ENCODE measurements at regions not wholly inside any gene's neighbourhood (a gene's known extent, or its start where the extent isn't known, plus 50 kb on each side); places are given as distances from the start of the nearest gene placed in this dataset.
"Not testable (repeated sequence)": the region's sequence is repeated elsewhere in the genome, so short reads cannot be mapped to it uniquely, and the experiment has no call there.

GRCh38 chr2:142509401-142509800, 368.1 kb upstream of the KYNU start:
- ATAC-seq: no peak
- intact Hi-C loops (cut with DNase I): no loop called here
- H3K9me3 ChIP-seq: no peaks in the 10 kb centered on the region
- WGBS, 3 donors: 63 to 75% (median 67%) methylated on average over 3 of the region's 3 CpGs
- no peaks in the 10 kb centered on the region for H3K36me3 ChIP-seq (ENCODE audit: insufficient read depth in 1 of 2, low read depth in 1 of 2)
- no peak for TF ChIP-seq CTCF (IDR thresholded peaks at IDR 0.05)
- H3K4me1 ChIP-seq: no peaks in the 10 kb centered on the region
- no peak overlapping the region for H3K4me3 ChIP-seq
- DNase-seq: no peak
- H3K27ac ChIP-seq: no peak overlapping the region
- peaks cover 0 to 1% (median 0%) of the 10 kb centered on the region in 3 donors for H3K27me3 ChIP-seq (ENCODE audit: insufficient read depth in 3 of 3, low read length in 2 of 3)

- H3K27ac ChIP-seq: no peak overlapping the region
- no peak for ATAC-seq
- H3K36me3 ChIP-seq (ENCODE audit: insufficient read depth in 1 of 2, low read depth in 1 of 2): no peaks in the 10 kb centered on the region
- WGBS, 3 donors: 85 to 95% (median 93%) methylated on average over 1 of the region's 1 CpG
- no peaks in the 10 kb centered on the region for H3K4me1 ChIP-seq
- no peaks in the 10 kb centered on the region for H3K9me3 ChIP-seq
- no peak overlapping the region for H3K4me3 ChIP-seq
- intact Hi-C loops (cut with DNase I): no loop called here
- TF ChIP-seq CTCF (IDR thresholded peaks at IDR 0.05): no peak
- H3K27me3 ChIP-seq (ENCODE audit: insufficient read depth in 3 of 3, low read length in 2 of 3): peaks cover 0 to 1% (median 0%) of the 10 kb centered on the region in 3 donors
- DNase-seq: no peak
Measured at GRCh38 chr2:142504754-142505153, 372.7 kb upstream of the KYNU start.

GRCh38 chr2:142502402-142502801, 371.6 kb upstream of the LRP1B start:
- Histone ChIP-seq H3K27ac (no peak overlapping the region), H3K36me3 (ENCODE audit: insufficient read depth in 1 of 2, low read depth in 1 of 2) (no peaks in the 10 kb centered on the region), H3K4me3 (no peak overlapping the region), H3K27me3 (ENCODE audit: insufficient read depth in 3 of 3, low read length in 2 of 3) (no peaks in the 10 kb centered on the region), H3K9me3 (no peaks in the 10 kb centered on the region), H3K4me1 (no peaks in the 10 kb centered on the region)
- DNase-seq (no peak), ATAC-seq (no peak)
- 93 to 95% (median 94%) methylated on average over 1 of the region's 1 CpG for WGBS, 3 donors
- intact Hi-C loops (cut with DNase I): no loop called here
- TF ChIP-seq CTCF (IDR thresholded peaks at IDR 0.05): no peak

GRCh38 chr2:142495141-142495540, 364.3 kb upstream of the LRP1B start:
- no peak overlapping the region for H3K27ac ChIP-seq
- DNase-seq: no peak
- 66 to 76% (median 74%) methylated on average over 2 of the region's 2 CpGs for WGBS, 3 donors
- no peak overlapping the region for H3K4me3 ChIP-seq
- intact Hi-C loops (cut with DNase I): no loop called here
- no peak for TF ChIP-seq CTCF (IDR thresholded peaks at IDR 0.05)
- H3K9me3 ChIP-seq: no peaks in the 10 kb centered on the region
- no peaks in the 10 kb centered on the region for H3K4me1 ChIP-seq
- H3K27me3 ChIP-seq (ENCODE audit: insufficient read depth in 3 of 3, low read length in 2 of 3): no peaks in the 10 kb centered on the region
- no peak for ATAC-seq
- no peaks in the 10 kb centered on the region for H3K36me3 ChIP-seq (ENCODE audit: insufficient read depth in 1 of 2, low read depth in 1 of 2)

- ATAC-seq; H3K36me3 ChIP-seq (ENCODE audit: insufficient read depth in 1 of 2, low read depth in 1 of 2); H3K27ac ChIP-seq; H3K9me3 ChIP-seq; H3K4me3 ChIP-seq; H3K27me3 ChIP-seq (ENCODE audit: insufficient read depth in 3 of 3, low read length in 2 of 3); H3K4me1 ChIP-seq; intact Hi-C loops (cut with DNase I); DNase-seq: not testable (repeated sequence)
- 63 to 75% (median 72%) methylated on average over 3 of the region's 3 CpGs for WGBS, 3 donors
Measured at GRCh38 chr2:142489631-142490030, 358.8 kb upstream of the LRP1B start.
